HCT116 (cell line): ENCODE measurements at regions not wholly inside any gene's neighbourhood (a gene's known extent, or its start where the extent isn't known, plus 50 kb on each side); places are given as distances from the start of the nearest gene placed in this dataset.

ENCODE experiments used
- CTCF ChIP-seq, 3 experiments: fragments of 200-600 bp in 1 of 3; sonication (generic) in 1 of 3; IDR thresholded peaks in 2 of 3; conservative IDR thresholded peaks in 1 of 3; 2 replicates each; pipeline ENCODE4 v1.5.1; 2012 to 2017; ENCODE audit warnings: low read depth in 2 of 3, low read length in 2 of 3, antibody characterized with exemption in 1 of 3, borderline replicate concordance in 1 of 3, control low read depth in 1 of 3, mild to moderate bottlenecking in 1 of 3, mixed read lengths in 1 of 3, mixed run types in 1 of 3, moderate library complexity in 1 of 3; ENCODE audit not compliant: insufficient read depth in 1 of 3
- EZH2 ChIP-seq: fragments of 200-600 bp; sonication (generic); IDR thresholded peaks from 2 replicates; pipeline ENCODE4 v1.6.1; 2017; ENCODE audit warnings: antibody characterized with exemption, mixed run types
- POLR2A ChIP-seq: IDR thresholded peaks from 2 replicates; pipeline ENCODE4 v1.7.0; 2011; ENCODE audit warnings: borderline replicate concordance; ENCODE audit not compliant: insufficient read depth, insufficient read length; ENCODE audit errors: extremely low read depth
- POLR2AphosphoS5 ChIP-seq: IDR thresholded peaks from 2 replicates; pipeline ENCODE4 v1.6.1; 2011; ENCODE audit warnings: mild to moderate bottlenecking, low read depth, low read length, moderate library complexity
- RAD21 ChIP-seq: IDR thresholded peaks from 2 replicates; pipeline ENCODE4 v1.6.1; 2012; ENCODE audit warnings: low read depth, mild to moderate bottlenecking
- SIN3A ChIP-seq: IDR thresholded peaks from 2 replicates; pipeline ENCODE4 v1.6.1; 2012; ENCODE audit warnings: low read depth
- SRF ChIP-seq: IDR thresholded peaks from 2 replicates; pipeline ENCODE4 v1.6.1; 2012; ENCODE audit warnings: low read depth
- YY1 ChIP-seq: IDR thresholded peaks from 2 replicates; pipeline ENCODE4 v1.6.1; 2011; ENCODE audit warnings: low read length, low read depth, moderate library complexity, mild to moderate bottlenecking; ENCODE audit not compliant: insufficient replicate concordance; ENCODE audit errors: extremely low read depth
- ZNF274 ChIP-seq: fragments of 200-500 bp; sonication (Bioruptor generic); IDR thresholded peaks from 2 replicates; pipeline ENCODE4 v1.6.1; 2014; ENCODE audit warnings: mild to moderate bottlenecking, low read depth, low read length, inconsistent platforms
- TF ChIP-seq, protein P1 (sequence below): IDR thresholded peaks from 2 replicates; pipeline ENCODE4 v1.6.1; 2012
- TF ChIP-seq, protein P2 (sequence below): IDR thresholded peaks from 2 replicates; pipeline ENCODE4 v1.6.1; 2012

DNA sequence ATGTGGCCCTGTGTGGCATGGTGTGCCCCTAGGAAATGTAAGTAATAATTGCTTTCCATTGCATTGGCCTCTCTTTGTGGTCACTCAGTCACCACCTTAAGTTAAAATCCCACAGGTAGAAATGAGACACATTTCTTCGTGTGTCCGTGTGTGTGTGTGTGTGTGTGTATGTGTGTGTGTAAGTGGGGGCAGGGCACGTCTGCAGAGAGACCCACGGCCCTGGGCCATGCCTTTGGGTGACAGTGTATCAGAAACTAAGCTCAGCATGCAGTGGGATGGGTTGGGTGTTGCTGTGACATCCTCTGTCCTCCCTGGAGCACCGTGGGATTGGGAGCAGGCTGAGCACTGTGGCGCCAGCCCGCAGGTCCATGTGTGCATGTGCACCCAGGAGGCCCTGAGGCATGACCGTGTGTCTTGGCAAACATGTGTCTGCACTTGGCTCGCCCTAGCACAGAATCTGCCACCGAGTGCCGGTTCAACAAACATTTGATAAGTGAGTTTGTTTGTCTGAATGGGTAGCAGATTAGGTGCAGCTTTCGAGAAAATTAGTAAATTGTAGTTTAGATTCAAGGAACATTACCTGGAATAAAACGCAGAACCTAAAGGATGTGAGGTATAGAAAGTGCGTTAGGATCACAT is 91.8 kb downstream of the WTIP start:
- TF ChIP-seq, protein P1, sequence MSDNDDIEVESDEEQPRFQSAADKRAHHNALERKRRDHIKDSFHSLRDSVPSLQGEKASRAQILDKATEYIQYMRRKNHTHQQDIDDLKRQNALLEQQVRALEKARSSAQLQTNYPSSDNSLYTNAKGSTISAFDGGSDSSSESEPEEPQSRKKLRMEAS: no peak
- TF ChIP-seq CTCF (IDR thresholded peaks at IDR 0.05 in 2 of 3, conservative IDR thresholded peaks at IDR 0.05 in 1 of 3; ENCODE audit: borderline replicate concordance in 1 of 3, insufficient read depth in 1 of 3, low read depth in 2 of 3, low read length in 2 of 3) (no peak), ZNF274 (no peak), YY1 (no peak), POLR2A (no peak), EZH2 (no peak), SIN3A (no peak), SRF (no peak), POLR2AphosphoS5 (no peak), RAD21 (no peak)
- TF ChIP-seq, protein P2, sequence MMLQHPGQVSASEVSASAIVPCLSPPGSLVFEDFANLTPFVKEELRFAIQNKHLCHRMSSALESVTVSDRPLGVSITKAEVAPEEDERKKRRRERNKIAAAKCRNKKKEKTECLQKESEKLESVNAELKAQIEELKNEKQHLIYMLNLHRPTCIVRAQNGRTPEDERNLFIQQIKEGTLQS: no peak
